ENCODE measurements at regions not wholly inside any gene's neighbourhood (a gene's known extent, or its start where the extent isn't known, plus 50 kb on each side); places are given as distances from the start of the nearest gene placed in this dataset.

- TF ChIP-seq POLR2A (IDR thresholded peaks at IDR 0.05; ENCODE audit: low read depth, low read length) (no peak), POLR2AphosphoS5 (IDR thresholded peaks at IDR 0.05; ENCODE audit: low read depth, low read length) (no peak), POU2F2 (IDR thresholded peaks at IDR 0.05; ENCODE audit: low read depth, low read length) (no peak), TAF1 (IDR thresholded peaks at IDR 0.05; ENCODE audit: low read depth, low read length) (no peak), SPI1 (IDR thresholded peaks at IDR 0.05; ENCODE audit: low read depth, low read length) (no peak), PAX5 (IDR thresholded peaks at IDR 0.05; ENCODE audit: insufficient read depth, low read length, severe bottlenecking) (no peak)
Observed at GRCh38 chr13:47258384-47258783, 361.5 kb upstream of the HTR2A start.
